Natural killer cell (primary cell): ENCODE measurements at regions not wholly inside any gene's neighbourhood (a gene's known extent, or its start where the extent isn't known, plus 50 kb on each side); places are given as distances from the start of the nearest gene placed in this dataset.

Source experiments
- ATAC-seq, 3 donors: fragments of 150-1000 bp in 2 of 3; fragments of 200-7000 bp in 1 of 3; cut with Tn5 transposase; 1 replicate in 1 of 3; 2 replicates in 2 of 3; pipeline ENCODE4 v1.10.0; 2021; ENCODE audit warnings: mild to moderate bottlenecking in 2 of 3, moderate library complexity in 2 of 3
- DNase-seq, 2 donors: peaks; one replicate each; pipeline versions ENCODE4 v3.0.0 to v3.0.0-alpha.2; 2013 to 2021; ENCODE audit warnings: mixed read lengths in 1 of 2
- H3K27ac ChIP-seq: one replicate; pipeline ENCODE4 v1.5.1; 2013; ENCODE audit warnings: mild to moderate bottlenecking, low read length
- H3K27me3 ChIP-seq: one replicate; pipeline ENCODE4 v1.6.1; 2013; ENCODE audit warnings: low read length; ENCODE audit not compliant: control insufficient read depth, insufficient read depth
- H3K36me3 ChIP-seq: one replicate; pipeline ENCODE4 v1.6.1; 2013; ENCODE audit warnings: low read length; ENCODE audit not compliant: control insufficient read depth, insufficient read depth
- H3K4me1 ChIP-seq: one replicate; pipeline ENCODE4 v1.6.1; 2013; ENCODE audit warnings: low read length; ENCODE audit not compliant: control insufficient read depth, insufficient read depth
- H3K4me3 ChIP-seq: one replicate; pipeline ENCODE4 v1.5.1; 2013; ENCODE audit warnings: low read length
- H3K9me3 ChIP-seq: one replicate; pipeline ENCODE4 v1.6.1; 2013; ENCODE audit warnings: low read length; ENCODE audit not compliant: control insufficient read depth, insufficient read depth
- H3K27ac Mint-ChIP-seq, 2 donors: one replicate each; pipeline ENCODE4 v1.8.0; 2022; ENCODE audit warnings: mild to moderate bottlenecking in 2 of 2, mixed read lengths in 2 of 2, moderate library complexity in 1 of 2
- H3K27me3 Mint-ChIP-seq, 2 donors: one replicate each; pipeline ENCODE4 v1.8.0; 2022; ENCODE audit warnings: low read depth in 2 of 2, mixed read lengths in 2 of 2
- H3K36me3 Mint-ChIP-seq: one replicate; pipeline ENCODE4 v1.8.0; 2022; ENCODE audit warnings: mixed read lengths
- H3K4me1 Mint-ChIP-seq, 2 donors: one replicate each; pipeline ENCODE4 v1.8.0; 2022; ENCODE audit warnings: mixed read lengths in 2 of 2
- H3K4me3 Mint-ChIP-seq: one replicate; pipeline ENCODE4 v1.8.0; 2022; ENCODE audit warnings: mild to moderate bottlenecking, moderate library complexity, mixed read lengths
- H3K9me3 Mint-ChIP-seq, 2 donors: one replicate each; pipeline ENCODE4 v1.8.0; 2022; ENCODE audit warnings: mixed read lengths in 2 of 2
- CTCF ChIP-seq: fragments of 200-600 bp; IDR thresholded peaks from one replicate; pipeline ENCODE4 v1.8.0; 2022; ENCODE audit warnings: antibody characterized with exemption
- WGBS: methylation state at CpG from one replicate; pipeline ENCODE4 v1.1.7; 2013; ENCODE audit warnings: missing lambda C conversion rate; ENCODE audit not compliant: insufficient coverage; 5-methylcytosine and 5-hydroxymethylcytosine counted together
- intact Hi-C: fragments of 100-400 bp; cut with micrococcal nuclease; formaldehyde crosslinking; loops from one replicate; pipeline ENCODE4 v1.14.2; 2022

- Mint-ChIP-seq H3K4me3 (no peak overlapping the region), H3K9me3 (no peaks in the 10 kb centered on the region), H3K36me3 (no peaks in the 10 kb centered on the region), H3K27ac (no peak overlapping the region), H3K4me1 (peaks cover 5% of the 10 kb centered on the region in 2 donors), H3K27me3 (peaks cover 0 to 8% of the 10 kb centered on the region in 2 donors)
- Histone ChIP-seq H3K27ac (no peak overlapping the region), H3K27me3 (no peaks in the 10 kb centered on the region), H3K4me1 (no peaks in the 10 kb centered on the region), H3K4me3 (no peak overlapping the region), H3K36me3 (no peaks in the 10 kb centered on the region), H3K9me3 (no peaks in the 10 kb centered on the region)
- DNase-seq (no peak), ATAC-seq (no peak)
- intact Hi-C loops = no loop called here
- WGBS = 80% methylated on average over 1 of the region's 3 CpGs
- TF ChIP-seq CTCF = no peak
Measured at GRCh38 chr1:213371525-213371846, 320.4 kb downstream of the RPS6KC1 start.

- intact Hi-C loops = no loop called here
- no peak overlapping the region for H3K4me3 Mint-ChIP-seq
- peaks cover 0 to 7% of the 10 kb centered on the region in 2 donors for H3K27me3 Mint-ChIP-seq
- H3K27ac Mint-ChIP-seq = no peak overlapping the region
- no peaks in the 10 kb centered on the region for H3K36me3 ChIP-seq
- no peaks in the 10 kb centered on the region for H3K27me3 ChIP-seq
- ATAC-seq (no peak), DNase-seq (no peak)
- H3K4me1 Mint-ChIP-seq = peaks cover 5% of the 10 kb centered on the region in 2 donors
- no peaks in the 10 kb centered on the region for H3K36me3 Mint-ChIP-seq
- no peak for TF ChIP-seq CTCF
- H3K4me1 ChIP-seq = no peaks in the 10 kb centered on the region
- WGBS = 90% methylated on average over 9 of the region's 9 CpGs
- H3K27ac ChIP-seq = no peak overlapping the region
- no peaks in the 10 kb centered on the region for H3K9me3 ChIP-seq
- no peaks in the 10 kb centered on the region for H3K9me3 Mint-ChIP-seq
- H3K4me3 ChIP-seq = no peak overlapping the region
Measured at GRCh38 chr1:213371847-213372619, 321.0 kb downstream of the RPS6KC1 start.

- WGBS = 34% methylated on average over 5 of the region's 5 CpGs
- Mint-ChIP-seq H3K36me3 (no peaks in the 10 kb centered on the region), H3K4me3 (no peak overlapping the region), H3K4me1 (peaks cover 5% of the 10 kb centered on the region in 2 donors), H3K9me3 (no peaks in the 10 kb centered on the region), H3K27ac (no peak overlapping the region), H3K27me3 (peaks cover 0 to 8% of the 10 kb centered on the region in 2 donors)
- H3K4me1 ChIP-seq = no peaks in the 10 kb centered on the region
- H3K27ac ChIP-seq = no peak overlapping the region
- H3K27me3 ChIP-seq = no peaks in the 10 kb centered on the region
- H3K4me3 ChIP-seq = no peak overlapping the region
- DNase-seq = peak; percentile 24 to 58
- TF ChIP-seq CTCF = peak; percentile 72
- no peaks in the 10 kb centered on the region for H3K9me3 ChIP-seq
- intact Hi-C loops = no loop called here
- peak in 2 of 3 donors; percentile 62 to 75 for ATAC-seq
- no peaks in the 10 kb centered on the region for H3K36me3 ChIP-seq
Measured at GRCh38 chr1:213374369-213374768, 323.3 kb downstream of the RPS6KC1 start.

- Histone ChIP-seq H3K36me3 (no peaks in the 10 kb centered on the region), H3K27ac (no peak overlapping the region), H3K9me3 (no peaks in the 10 kb centered on the region), H3K27me3 (no peaks in the 10 kb centered on the region), H3K4me1 (no peaks in the 10 kb centered on the region), H3K4me3 (no peak overlapping the region)
- intact Hi-C loops = no loop called here
- peaks cover 0 to 8% of the 10 kb centered on the region in 2 donors for H3K27me3 Mint-ChIP-seq
- peaks cover 5% of the 10 kb centered on the region in 2 donors for H3K4me1 Mint-ChIP-seq
- no peaks in the 10 kb centered on the region for H3K36me3 Mint-ChIP-seq
- TF ChIP-seq CTCF = no peak
- no peak overlapping the region for H3K27ac Mint-ChIP-seq
- 99% methylated on average over 3 of the region's 4 CpGs for WGBS
- ATAC-seq (peak in 1 of 3 donors; percentile 8), DNase-seq (no peak)
- H3K9me3 Mint-ChIP-seq = no peaks in the 10 kb centered on the region
- H3K4me3 Mint-ChIP-seq = no peak overlapping the region
Measured at GRCh38 chr1:213375002-213375401, 324.0 kb downstream of the RPS6KC1 start.
